Esophagus muscularis mucosa (tissue), 4 donors: ENCODE measurements at regions not wholly inside any gene's neighbourhood (a gene's known extent, or its start where the extent isn't known, plus 50 kb on each side); places are given as distances from the start of the nearest gene placed in this dataset.

ENCODE experiments used
- CTCF ChIP-seq, 3 experiments: fragments of 200-600 bp in 2 of 3; fragments of 450-650 bp in 1 of 3; sonication (generic) in 2 of 3; IDR thresholded peaks; one replicate each; pipeline ENCODE4 v1.5.1; 2017 to 2019; ENCODE audit warnings: antibody characterized with exemption in 3 of 3, mild to moderate bottlenecking in 2 of 3, moderate library complexity in 1 of 3
- EP300 ChIP-seq: sonication (generic); formaldehyde crosslinking; IDR thresholded peaks from one replicate; pipeline ENCODE4 v1.6.1; 2017; ENCODE audit warnings: antibody characterized with exemption
- POLR2A ChIP-seq: fragments of 450-650 bp; IDR thresholded peaks from one replicate; pipeline ENCODE4 v1.6.1; 2017; ENCODE audit warnings: antibody characterized with exemption, moderate library complexity, mild to moderate bottlenecking, low read depth
- POLR2AphosphoS5 ChIP-seq, 2 donors: sonication (generic); formaldehyde crosslinking; IDR thresholded peaks; one replicate each; pipeline ENCODE4 v1.6.1; 2017; ENCODE audit warnings: antibody characterized with exemption in 2 of 2

- peak in 2 of 3 experiments; percentile 11 to 45 for TF ChIP-seq CTCF (IDR thresholded peaks at IDR 0.05)
- TF ChIP-seq POLR2AphosphoS5 (IDR thresholded peaks at IDR 0.05), result no peak
- TF ChIP-seq POLR2A, result no peak
- no peak for TF ChIP-seq EP300
These were observed 830.2 kb upstream of the SPRY2 start for GRCh38 chr13:81171065-81171647.
